Neural cell (in vitro differentiated cells): ENCODE measurements at regions not wholly inside any gene's neighbourhood (a gene's known extent, or its start where the extent isn't known, plus 50 kb on each side); places are given as distances from the start of the nearest gene placed in this dataset.

Source experiments
- H2AFZ ChIP-seq: fragments of 200-600, 300-800 bp; sonication (generic), shearing (Covaris generic); 2 replicates; pipeline ENCODE4 v1.6.0; 2014; ENCODE audit warnings: low read depth, mild to moderate bottlenecking, antibody characterized with exemption, low read length, moderate library complexity
- H3F3A ChIP-seq: fragments of 200-600 bp; shearing (Covaris generic); 2 replicates; pipeline ENCODE4 v1.6.1; 2016; ENCODE audit warnings: mild to moderate bottlenecking, moderate library complexity, mixed read lengths, antibody characterized with exemption, low read length; ENCODE audit not compliant: insufficient read depth, poor library complexity, severe bottlenecking
- H3K27ac ChIP-seq: fragments of 200-600, 300-800 bp; sonication (generic), shearing (Covaris generic); 2 replicates; pipeline ENCODE4 v1.5.1; 2014; ENCODE audit warnings: mild to moderate bottlenecking, low read length, moderate library complexity
- H3K27me3 ChIP-seq: fragments of 300-800, 200-600 bp; sonication (generic), shearing (Covaris generic); 2 replicates; pipeline ENCODE4 v1.6.0; 2014; ENCODE audit warnings: mild to moderate bottlenecking, low read depth, low read length, moderate library complexity; ENCODE audit not compliant: insufficient read depth
- H3K36me3 ChIP-seq: fragments of 300-800, 200-600 bp; sonication (generic), shearing (Covaris generic); 2 replicates; pipeline ENCODE4 v1.5.1; 2014; ENCODE audit warnings: mild to moderate bottlenecking, antibody characterized with exemption, low read length, moderate library complexity; ENCODE audit not compliant: insufficient read depth
- H3K4me2 ChIP-seq: fragments of 300-800, 200-600 bp; sonication (generic), shearing (Covaris generic); 2 replicates; pipeline ENCODE4 v1.6.0; 2014; ENCODE audit warnings: mild to moderate bottlenecking, low read length
- H3K4me3 ChIP-seq: fragments of 300-800, 200-600 bp; sonication (generic), shearing (Covaris generic); 2 replicates; pipeline ENCODE4 v1.5.1; 2014; ENCODE audit warnings: mild to moderate bottlenecking, low read length, moderate library complexity
- H3K79me2 ChIP-seq: fragments of 200-600 bp; shearing (Covaris generic); replicated peaks from 2 replicates; pipeline ENCODE4 v1.6.0; 2014; ENCODE audit warnings: mild to moderate bottlenecking, low read length, moderate library complexity; ENCODE audit not compliant: insufficient read depth
- H3K9ac ChIP-seq: fragments of 300-800, 200-600 bp; sonication (generic), shearing (Covaris generic); 2 replicates; pipeline ENCODE4 v1.6.1; 2016; ENCODE audit warnings: mild to moderate bottlenecking, low read length, mixed read lengths
- H3K9me2 ChIP-seq: fragments of 200-600 bp; shearing (Covaris generic); 2 replicates; pipeline ENCODE4 v1.6.1; 2016; ENCODE audit warnings: mild to moderate bottlenecking, low read length, mixed read lengths; ENCODE audit not compliant: insufficient read depth
- H3K9me3 ChIP-seq: fragments of 200-600, 300-800 bp; sonication (generic), shearing (Covaris generic); 2 replicates; pipeline ENCODE4 v1.6.1; 2016; ENCODE audit warnings: mild to moderate bottlenecking, mixed run types, low read length, moderate library complexity, mixed read lengths
- H4K20me1 ChIP-seq: fragments of 200-600 bp; shearing (Covaris generic); 2 replicates; pipeline ENCODE4 v1.6.1; 2016; ENCODE audit warnings: mild to moderate bottlenecking, mixed run types; ENCODE audit not compliant: insufficient read depth
- EP300 ChIP-seq: fragments of 450-650 bp; conservative IDR thresholded peaks from 2 replicates; pipeline ENCODE4 v1.6.1; 2014; ENCODE audit warnings: antibody characterized with exemption, mild to moderate bottlenecking, moderate library complexity; ENCODE audit not compliant: poor library complexity, severe bottlenecking
- EZH2 ChIP-seq: fragments of 200-600, 300-800 bp; shearing (Covaris generic), sonication (generic); IDR thresholded peaks from 2 replicates; pipeline ENCODE4 v1.6.1; 2014; ENCODE audit warnings: antibody characterized with exemption, low read length, borderline replicate concordance, mild to moderate bottlenecking; ENCODE audit not compliant: insufficient read depth, poor library complexity, severe bottlenecking
- MXI1 ChIP-seq: fragments of 450-650 bp; conservative IDR thresholded peaks from 2 replicates; pipeline ENCODE4 v1.6.1; 2014; ENCODE audit warnings: antibody characterized with exemption, mild to moderate bottlenecking; ENCODE audit not compliant: poor library complexity, severe bottlenecking
- POLR2AphosphoS5 ChIP-seq: IDR thresholded peaks from 2 replicates; pipeline ENCODE4 v1.6.1; 2012
- RAD21 ChIP-seq: fragments of 450-650 bp; conservative IDR thresholded peaks from 2 replicates; pipeline ENCODE4 v1.6.1; 2014; ENCODE audit warnings: antibody characterized with exemption, mild to moderate bottlenecking, moderate library complexity
- SMC3 ChIP-seq: fragments of 450-650 bp; conservative IDR thresholded peaks from 2 replicates; pipeline ENCODE4 v1.6.1; 2014; ENCODE audit warnings: antibody characterized with exemption, mild to moderate bottlenecking, moderate library complexity; ENCODE audit not compliant: poor library complexity
- TAF1 ChIP-seq: IDR thresholded peaks from 2 replicates; pipeline ENCODE4 v1.6.1; 2012; ENCODE audit warnings: low read depth
- TF ChIP-seq, protein P1 (sequence below): IDR thresholded peaks from 2 replicates; pipeline ENCODE4 v1.6.1; 2012; ENCODE audit warnings: borderline replicate concordance
- TF ChIP-seq, protein P2 (sequence below): fragments of 450-650 bp; IDR thresholded peaks from 2 replicates; pipeline ENCODE4 v1.5.1; 2014; ENCODE audit warnings: antibody characterized with exemption, mild to moderate bottlenecking, moderate library complexity; ENCODE audit not compliant: poor library complexity, severe bottlenecking

DNA sequence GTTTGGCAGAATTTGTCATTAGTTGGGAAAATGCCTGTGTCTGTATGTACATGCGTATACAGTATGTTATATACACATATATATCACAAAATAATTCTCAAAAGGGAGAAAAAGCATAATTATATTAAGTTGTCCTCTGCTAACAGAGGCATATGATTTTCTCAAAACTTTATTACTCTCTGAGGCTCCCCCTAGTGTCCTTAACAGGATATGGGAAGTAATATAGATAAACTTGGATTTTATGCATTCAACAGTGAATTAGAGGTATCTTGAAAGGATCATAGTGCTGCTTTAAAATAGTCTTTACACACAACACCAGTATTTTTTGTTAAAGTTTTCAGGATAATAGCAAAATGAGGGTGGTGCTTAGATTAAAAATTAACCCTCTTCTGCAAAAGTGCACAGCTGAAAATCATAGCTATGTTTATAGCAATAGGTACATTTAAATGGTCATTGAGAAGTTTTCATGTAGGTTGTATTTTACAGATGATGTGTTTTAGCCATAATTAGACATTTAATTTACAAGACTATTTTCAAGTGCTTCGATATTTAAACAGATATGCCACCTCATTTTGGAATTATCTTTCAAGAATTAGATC, 454.0 kb upstream of the ROBO2 start:
- no peak overlapping the region for H3K4me3 ChIP-seq
- TF ChIP-seq EP300 (no peak), TAF1 (no peak), SMC3 (peak; percentile 67), POLR2AphosphoS5 (no peak), MXI1 (no peak), RAD21 (peak; percentile 62)
- TF ChIP-seq, protein P1, sequence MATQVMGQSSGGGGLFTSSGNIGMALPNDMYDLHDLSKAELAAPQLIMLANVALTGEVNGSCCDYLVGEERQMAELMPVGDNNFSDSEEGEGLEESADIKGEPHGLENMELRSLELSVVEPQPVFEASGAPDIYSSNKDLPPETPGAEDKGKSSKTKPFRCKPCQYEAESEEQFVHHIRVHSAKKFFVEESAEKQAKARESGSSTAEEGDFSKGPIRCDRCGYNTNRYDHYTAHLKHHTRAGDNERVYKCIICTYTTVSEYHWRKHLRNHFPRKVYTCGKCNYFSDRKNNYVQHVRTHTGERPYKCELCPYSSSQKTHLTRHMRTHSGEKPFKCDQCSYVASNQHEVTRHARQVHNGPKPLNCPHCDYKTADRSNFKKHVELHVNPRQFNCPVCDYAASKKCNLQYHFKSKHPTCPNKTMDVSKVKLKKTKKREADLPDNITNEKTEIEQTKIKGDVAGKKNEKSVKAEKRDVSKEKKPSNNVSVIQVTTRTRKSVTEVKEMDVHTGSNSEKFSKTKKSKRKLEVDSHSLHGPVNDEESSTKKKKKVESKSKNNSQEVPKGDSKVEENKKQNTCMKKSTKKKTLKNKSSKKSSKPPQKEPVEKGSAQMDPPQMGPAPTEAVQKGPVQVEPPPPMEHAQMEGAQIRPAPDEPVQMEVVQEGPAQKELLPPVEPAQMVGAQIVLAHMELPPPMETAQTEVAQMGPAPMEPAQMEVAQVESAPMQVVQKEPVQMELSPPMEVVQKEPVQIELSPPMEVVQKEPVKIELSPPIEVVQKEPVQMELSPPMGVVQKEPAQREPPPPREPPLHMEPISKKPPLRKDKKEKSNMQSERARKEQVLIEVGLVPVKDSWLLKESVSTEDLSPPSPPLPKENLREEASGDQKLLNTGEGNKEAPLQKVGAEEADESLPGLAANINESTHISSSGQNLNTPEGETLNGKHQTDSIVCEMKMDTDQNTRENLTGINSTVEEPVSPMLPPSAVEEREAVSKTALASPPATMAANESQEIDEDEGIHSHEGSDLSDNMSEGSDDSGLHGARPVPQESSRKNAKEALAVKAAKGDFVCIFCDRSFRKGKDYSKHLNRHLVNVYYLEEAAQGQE: no peak
- TF ChIP-seq, protein P2, sequence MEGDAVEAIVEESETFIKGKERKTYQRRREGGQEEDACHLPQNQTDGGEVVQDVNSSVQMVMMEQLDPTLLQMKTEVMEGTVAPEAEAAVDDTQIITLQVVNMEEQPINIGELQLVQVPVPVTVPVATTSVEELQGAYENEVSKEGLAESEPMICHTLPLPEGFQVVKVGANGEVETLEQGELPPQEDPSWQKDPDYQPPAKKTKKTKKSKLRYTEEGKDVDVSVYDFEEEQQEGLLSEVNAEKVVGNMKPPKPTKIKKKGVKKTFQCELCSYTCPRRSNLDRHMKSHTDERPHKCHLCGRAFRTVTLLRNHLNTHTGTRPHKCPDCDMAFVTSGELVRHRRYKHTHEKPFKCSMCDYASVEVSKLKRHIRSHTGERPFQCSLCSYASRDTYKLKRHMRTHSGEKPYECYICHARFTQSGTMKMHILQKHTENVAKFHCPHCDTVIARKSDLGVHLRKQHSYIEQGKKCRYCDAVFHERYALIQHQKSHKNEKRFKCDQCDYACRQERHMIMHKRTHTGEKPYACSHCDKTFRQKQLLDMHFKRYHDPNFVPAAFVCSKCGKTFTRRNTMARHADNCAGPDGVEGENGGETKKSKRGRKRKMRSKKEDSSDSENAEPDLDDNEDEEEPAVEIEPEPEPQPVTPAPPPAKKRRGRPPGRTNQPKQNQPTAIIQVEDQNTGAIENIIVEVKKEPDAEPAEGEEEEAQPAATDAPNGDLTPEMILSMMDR: peak; percentile 68
- H3K9me3 ChIP-seq: no peaks in the 10 kb centered on the region
- no peaks in the 10 kb centered on the region for H3K9me2 ChIP-seq
- H3K27me3 ChIP-seq: no peaks in the 10 kb centered on the region
- H4K20me1 ChIP-seq: no peaks in the 10 kb centered on the region
- H3K4me2 ChIP-seq: no peak overlapping the region
- no peaks in the 10 kb centered on the region for H3K79me2 ChIP-seq
- no peak overlapping the region for H3K27ac ChIP-seq
- no peaks in the 10 kb centered on the region for H3K36me3 ChIP-seq
- H3F3A ChIP-seq: no peaks in the 10 kb centered on the region
- no peak overlapping the region for H3K9ac ChIP-seq
- H2AFZ ChIP-seq: no peak overlapping the region

DNA sequence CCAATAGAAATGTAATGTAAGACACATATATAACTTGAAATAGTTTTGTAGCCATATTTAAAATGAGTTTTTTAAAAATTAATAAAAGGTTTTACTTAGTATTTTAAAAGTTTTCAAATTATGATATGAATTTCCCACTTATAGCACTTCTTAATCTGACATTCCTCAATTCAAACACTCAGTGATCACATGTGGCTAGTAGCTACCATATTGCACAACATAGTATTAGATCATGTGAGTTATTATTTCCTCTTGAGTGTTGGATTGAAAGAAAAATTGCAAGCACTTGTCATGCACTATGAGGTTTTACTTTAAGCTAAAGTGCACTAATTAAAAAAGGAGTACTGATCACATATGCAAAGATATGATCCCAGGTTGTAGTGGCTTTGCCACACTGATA, 453.4 kb upstream of the ROBO2 start:
- Histone ChIP-seq H3K27ac (no peak overlapping the region), H3K4me3 (no peak overlapping the region), H3K27me3 (no peaks in the 10 kb centered on the region), H3K36me3 (no peaks in the 10 kb centered on the region), H2AFZ (no peak overlapping the region), H3K9ac (no peak overlapping the region), H3K79me2 (no peaks in the 10 kb centered on the region), H3F3A (no peaks in the 10 kb centered on the region), H4K20me1 (no peaks in the 10 kb centered on the region), H3K9me3 (no peaks in the 10 kb centered on the region), H3K9me2 (no peaks in the 10 kb centered on the region), H3K4me2 (no peak overlapping the region)
- TF ChIP-seq EZH2: no peak
- TF ChIP-seq, protein P2: no peak
- TF ChIP-seq RAD21: no peak
- no peak for TF ChIP-seq SMC3
- TF ChIP-seq TAF1: no peak
- no peak for TF ChIP-seq EP300
- TF ChIP-seq, protein P1: no peak
- TF ChIP-seq POLR2AphosphoS5: no peak
- no peak for TF ChIP-seq MXI1
